Caco-2 (cell line): ENCODE measurements at regions not wholly inside any gene's neighbourhood (a gene's known extent, or its start where the extent isn't known, plus 50 kb on each side); places are given as distances from the start of the nearest gene placed in this dataset.

ENCODE experiments used
- BruUV-seq: library from RNA; stranded (reverse); fragments of 400-500 nt; replicated peaks from 2 replicates; lab custom pipeline; 2021; lab: Mats Ljungman, UMichigan
- CTCF ChIA-PET: fragments of 300-600 bp; sonication (Branson Sonifier 250); formaldehyde crosslinking; loops from one replicate; lab custom pipeline; 2022; ENCODE audit warnings: antibody characterized with exemption; lab: Charles Lee
- POLR2A ChIA-PET: fragments of 300-600 bp; sonication (Branson Sonifier 250); formaldehyde crosslinking; loops from one replicate; lab custom pipeline; 2022; ENCODE audit warnings: antibody characterized with exemption; lab: Charles Lee
- DNase-seq, 2 experiments: peaks; one replicate each; pipeline versions ENCODE4 v3.0.0 to v3.0.0-alpha.2; 2020 to 2022
- H3K27me3 ChIP-seq: replicated peaks from 2 replicates; pipeline ENCODE4 v1.6.0; 2011; ENCODE audit warnings: low read length; ENCODE audit not compliant: control insufficient read depth, insufficient read depth
- H3K36me3 ChIP-seq: 2 replicates; pipeline ENCODE4 v1.5.1; 2011; ENCODE audit warnings: low read length; ENCODE audit not compliant: control insufficient read depth, insufficient read depth
- H3K4me1 ChIP-seq: fragments of 250-450 bp; sonication (Bioruptor Pico); 2 replicates; pipeline ENCODE4 v1.5.1; 2020; ENCODE audit warnings: mild to moderate bottlenecking
- H3K4me3 ChIP-seq: 2 replicates; pipeline ENCODE4 v1.5.1; 2011; ENCODE audit warnings: low read depth, mild to moderate bottlenecking, control low read depth, low read length
- H3K9me3 ChIP-seq: fragments of 250-450 bp; sonication (Bioruptor Pico); 2 replicates; pipeline ENCODE4 v1.5.1; 2020; ENCODE audit warnings: mild to moderate bottlenecking, moderate library complexity
- H3K27ac Mint-ChIP-seq: one replicate; pipeline ENCODE4 v1.8.0; 2022; ENCODE audit warnings: mixed read lengths; ENCODE audit not compliant: unreplicated experiment
- H3K27me3 Mint-ChIP-seq: one replicate; pipeline ENCODE4 v1.8.0; 2022; ENCODE audit warnings: mixed read lengths; ENCODE audit not compliant: insufficient read depth, unreplicated experiment
- H3K36me3 Mint-ChIP-seq: one replicate; pipeline ENCODE4 v1.8.0; 2022; ENCODE audit warnings: mild to moderate bottlenecking, mixed read lengths; ENCODE audit not compliant: insufficient read depth, unreplicated experiment
- H3K4me1 Mint-ChIP-seq: one replicate; pipeline ENCODE4 v1.8.0; 2022; ENCODE audit warnings: low read depth, mixed read lengths; ENCODE audit not compliant: unreplicated experiment
- H3K4me3 Mint-ChIP-seq: one replicate; pipeline ENCODE4 v1.8.0; 2022; ENCODE audit warnings: mild to moderate bottlenecking, moderate library complexity, mixed read lengths; ENCODE audit not compliant: unreplicated experiment
- H3K9me3 Mint-ChIP-seq: one replicate; pipeline ENCODE4 v1.8.0; 2022; ENCODE audit warnings: mixed read lengths; ENCODE audit not compliant: unreplicated experiment
- intact Hi-C: fragments of 100-400 bp; cut with micrococcal nuclease; formaldehyde crosslinking; loops from one replicate; pipeline ENCODE4 v1.10.0; 2022; ENCODE audit not compliant: unreplicated experiment
- TF ChIP-seq, protein P1 (sequence below), 2 experiments: fragments of 200-600 bp in 1 of 2; IDR thresholded peaks; 1 replicate in 1 of 2; 2 replicates in 1 of 2; pipeline versions ENCODE4 v1.5.1 to v1.8.0; 2011 to 2022; ENCODE audit warnings: antibody characterized with exemption in 1 of 2, control low read depth in 1 of 2, inconsistent platforms in 1 of 2, low read depth in 1 of 2, low read length in 1 of 2, mild to moderate bottlenecking in 1 of 2, moderate library complexity in 1 of 2; ENCODE audit not compliant: insufficient read depth in 1 of 2, severe bottlenecking in 1 of 2, unreplicated experiment in 1 of 2

DNA sequence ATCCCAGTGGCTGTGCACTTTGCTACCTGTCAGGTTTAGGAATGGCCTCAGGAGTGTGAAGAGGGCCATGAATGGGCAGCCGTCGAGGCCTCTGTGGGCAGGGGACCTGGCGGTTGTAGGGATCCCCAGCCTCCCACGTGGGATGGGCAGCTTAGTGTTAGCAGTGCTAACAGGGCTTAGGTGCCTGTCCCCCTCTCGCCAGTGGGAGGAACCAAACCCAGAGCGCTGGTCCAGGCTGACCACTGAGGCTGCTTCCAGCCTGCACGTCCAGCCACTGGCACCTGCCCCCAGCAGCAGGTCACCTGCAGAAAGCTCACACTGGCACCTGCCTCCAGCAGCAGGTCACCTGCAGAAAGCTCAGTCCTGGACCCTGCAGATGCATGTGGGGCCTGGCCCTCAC lies 162.2 kb upstream of the CIBAR2 start:
- TF ChIP-seq, protein P1, sequence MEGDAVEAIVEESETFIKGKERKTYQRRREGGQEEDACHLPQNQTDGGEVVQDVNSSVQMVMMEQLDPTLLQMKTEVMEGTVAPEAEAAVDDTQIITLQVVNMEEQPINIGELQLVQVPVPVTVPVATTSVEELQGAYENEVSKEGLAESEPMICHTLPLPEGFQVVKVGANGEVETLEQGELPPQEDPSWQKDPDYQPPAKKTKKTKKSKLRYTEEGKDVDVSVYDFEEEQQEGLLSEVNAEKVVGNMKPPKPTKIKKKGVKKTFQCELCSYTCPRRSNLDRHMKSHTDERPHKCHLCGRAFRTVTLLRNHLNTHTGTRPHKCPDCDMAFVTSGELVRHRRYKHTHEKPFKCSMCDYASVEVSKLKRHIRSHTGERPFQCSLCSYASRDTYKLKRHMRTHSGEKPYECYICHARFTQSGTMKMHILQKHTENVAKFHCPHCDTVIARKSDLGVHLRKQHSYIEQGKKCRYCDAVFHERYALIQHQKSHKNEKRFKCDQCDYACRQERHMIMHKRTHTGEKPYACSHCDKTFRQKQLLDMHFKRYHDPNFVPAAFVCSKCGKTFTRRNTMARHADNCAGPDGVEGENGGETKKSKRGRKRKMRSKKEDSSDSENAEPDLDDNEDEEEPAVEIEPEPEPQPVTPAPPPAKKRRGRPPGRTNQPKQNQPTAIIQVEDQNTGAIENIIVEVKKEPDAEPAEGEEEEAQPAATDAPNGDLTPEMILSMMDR (IDR thresholded peaks at IDR 0.05; ENCODE audit: insufficient read depth in 1 of 2, low read depth in 1 of 2, low read length in 1 of 2, severe bottlenecking in 1 of 2, unreplicated experiment in 1 of 2), result no peak
- H3K27me3 ChIP-seq, result no peaks in the 10 kb centered on the region
- no peaks in the 10 kb centered on the region for H3K4me1 ChIP-seq
- ChIA-PET CTCF (interaction anchor here (0.5 to 2.6 kb wide), 7 partner anchors 32 to 1246 kb away, joined by 3 to 8 read pairs (median 4); no protein-coding TSS in a partner anchor), POLR2A (no interaction called here)
- no TSS peak for BruUV-seq
- intact Hi-C loops, result loop anchor here (2.0 kb wide), 2 partner anchors 56 to 116 kb away; no protein-coding TSS in a partner anchor
- no peak for DNase-seq
- Mint-ChIP-seq H3K27ac (no peak overlapping the region), H3K36me3 (peaks cover 13% of the 10 kb centered on the region), H3K4me3 (no peak overlapping the region), H3K4me1 (no peaks in the 10 kb centered on the region), H3K27me3 (no peaks in the 10 kb centered on the region), H3K9me3 (no peaks in the 10 kb centered on the region)
- H3K9me3 ChIP-seq, result no peaks in the 10 kb centered on the region
- H3K36me3 ChIP-seq, result no peaks in the 10 kb centered on the region
- no peak overlapping the region for H3K4me3 ChIP-seq

DNA sequence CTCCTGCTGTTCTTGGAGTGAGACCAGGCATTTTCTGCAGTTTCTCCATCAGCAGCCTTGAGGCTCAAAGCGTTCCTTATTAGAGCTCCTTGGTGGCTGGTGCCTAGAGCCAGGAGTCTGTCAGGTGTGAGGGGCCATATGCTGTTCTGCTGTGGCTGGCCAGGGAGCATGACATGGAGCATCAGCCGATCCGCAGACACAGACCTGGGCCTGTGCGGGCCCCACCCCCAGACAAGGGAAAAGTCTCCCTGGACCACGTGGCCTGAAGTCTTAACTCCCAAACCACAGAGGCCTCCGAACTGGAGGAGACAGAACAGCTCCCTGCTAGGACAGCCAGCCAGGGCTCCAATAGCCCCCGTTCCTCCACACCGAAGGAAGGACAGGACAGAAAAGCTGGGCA lies 162.7 kb upstream of the CIBAR2 start:
- Mint-ChIP-seq H3K27me3 (no peaks in the 10 kb centered on the region), H3K4me3 (no peak overlapping the region), H3K36me3 (peaks cover 13% of the 10 kb centered on the region), H3K4me1 (no peaks in the 10 kb centered on the region), H3K9me3 (no peaks in the 10 kb centered on the region), H3K27ac (no peak overlapping the region)
- intact Hi-C loops, result loop anchor here (1.0 to 5.0 kb wide), 4 partner anchors 56 to 337 kb away; partner anchors contain the start of gene GSE1
- BruUV-seq, result no TSS peak
- Histone ChIP-seq H3K36me3 (no peaks in the 10 kb centered on the region), H3K9me3 (no peaks in the 10 kb centered on the region), H3K4me1 (no peaks in the 10 kb centered on the region), H3K4me3 (no peak overlapping the region), H3K27me3 (no peaks in the 10 kb centered on the region)
- ChIA-PET CTCF (interaction anchor here (0.6 to 2.6 kb wide), 6 partner anchors 31 to 1247 kb away, joined by 3 to 8 read pairs (median 4); no protein-coding TSS in a partner anchor), POLR2A (no interaction called here)
- DNase-seq, result no peak
- TF ChIP-seq, protein P1 (IDR thresholded peaks at IDR 0.05; ENCODE audit: insufficient read depth in 1 of 2, low read depth in 1 of 2, low read length in 1 of 2, severe bottlenecking in 1 of 2, unreplicated experiment in 1 of 2), result no peak

DNA sequence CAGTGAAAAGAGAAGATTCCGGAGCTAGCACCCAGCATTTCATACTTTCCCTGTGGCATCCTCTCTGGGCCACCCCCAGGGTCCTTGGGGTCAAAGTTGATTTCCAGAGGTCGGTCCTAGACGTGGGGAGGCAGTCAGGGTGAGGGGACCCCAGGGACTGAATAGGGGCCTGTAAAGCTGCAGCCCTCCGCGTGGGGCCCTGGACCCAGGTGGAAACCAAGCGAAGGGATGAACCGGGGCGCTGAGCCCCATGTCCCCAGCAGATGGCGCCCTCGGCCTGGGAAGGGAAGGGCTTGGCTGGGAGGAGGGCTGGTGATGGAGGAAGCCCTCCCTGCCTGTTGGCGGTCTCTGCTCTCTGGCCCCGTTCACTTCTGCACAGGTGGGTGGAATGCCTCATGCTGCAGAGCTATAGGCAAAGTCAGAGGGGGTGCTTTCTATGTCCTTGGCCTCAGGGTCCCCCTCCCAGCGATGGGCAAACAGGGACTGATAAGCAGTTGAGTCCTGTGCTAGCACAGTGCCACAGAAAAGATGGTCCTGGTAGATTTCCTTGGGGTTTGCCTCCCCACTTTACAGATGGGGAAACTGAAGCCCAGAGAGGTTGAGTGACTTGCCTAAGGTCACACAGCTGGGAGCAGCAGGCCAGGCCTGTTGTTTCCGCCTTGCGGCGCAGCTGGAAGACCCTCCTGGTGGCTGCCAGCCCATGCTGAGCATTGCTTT lies 163.4 kb upstream of the CIBAR2 start:
- H3K36me3 ChIP-seq, result no peaks in the 10 kb centered on the region
- H3K4me3 Mint-ChIP-seq, result no peak overlapping the region
- CTCF ChIA-PET, result interaction anchor here (0.6 to 2.6 kb wide), 6 partner anchors 13 to 197 kb away, joined by 3 to 8 read pairs (median 3); no protein-coding TSS in a partner anchor
- POLR2A ChIA-PET, result no interaction called here
- H3K27ac Mint-ChIP-seq, result no peak overlapping the region
- intact Hi-C loops, result loop anchor here (1.0 to 5.0 kb wide), 4 partner anchors 55 to 337 kb away; partner anchors contain the start of gene GSE1
- no peaks in the 10 kb centered on the region for H3K27me3 ChIP-seq
- no peak overlapping the region for H3K4me3 ChIP-seq
- no TSS peak for BruUV-seq
- H3K9me3 ChIP-seq, result no peaks in the 10 kb centered on the region
- peak; percentile 69 to 88 for DNase-seq
- no peaks in the 10 kb centered on the region for H3K9me3 Mint-ChIP-seq
- H3K4me1 ChIP-seq, result no peaks in the 10 kb centered on the region
- H3K27me3 Mint-ChIP-seq, result no peaks in the 10 kb centered on the region
- TF ChIP-seq, protein P1 (IDR thresholded peaks at IDR 0.05; ENCODE audit: insufficient read depth in 1 of 2, low read depth in 1 of 2, low read length in 1 of 2, severe bottlenecking in 1 of 2, unreplicated experiment in 1 of 2), result peak; percentile 97 to 98
- peaks cover 13% of the 10 kb centered on the region for H3K36me3 Mint-ChIP-seq
- no peaks in the 10 kb centered on the region for H3K4me1 Mint-ChIP-seq
